Panc1 (cell line): ENCODE measurements at regions not wholly inside any gene's neighbourhood (a gene's known extent, or its start where the extent isn't known, plus 50 kb on each side); places are given as distances from the start of the nearest gene placed in this dataset.

ENCODE experiments used
- ATAC-seq: fragments of 200-7000 bp; cut with Tn5 transposase; 2 replicates; pipeline ENCODE4 v1.9.1; 2020; ENCODE audit warnings: mild to moderate bottlenecking, moderate library complexity
- BruUV-seq: library from RNA; stranded (reverse); fragments of 400-500 nt; replicated peaks from 2 replicates; lab custom pipeline; 2021; lab: Mats Ljungman, UMichigan
- CTCF ChIA-PET: fragments of 300-600 bp; sonication (Branson Sonifier 250); formaldehyde crosslinking; loops from one replicate; lab custom pipeline; 2022; ENCODE audit warnings: antibody characterized with exemption; lab: Charles Lee
- POLR2A ChIA-PET: fragments of 300-600 bp; sonication (Branson Sonifier 250); formaldehyde crosslinking; loops from one replicate; lab custom pipeline; 2022; ENCODE audit warnings: antibody characterized with exemption; lab: Charles Lee
- DNase-seq: peaks from one replicate; pipeline ENCODE4 v3.0.0-alpha.2; 2010; ENCODE audit warnings: low read depth, low spot score
- H3K27ac ChIP-seq: 2 replicates; pipeline ENCODE4 v1.5.1; 2011; ENCODE audit warnings: mild to moderate bottlenecking, low read length, inconsistent platforms
- H3K27me3 ChIP-seq: fragments of 200-500 bp; sonication (Bioruptor generic); 2 replicates; pipeline ENCODE4 v1.6.0; 2014; ENCODE audit warnings: low read length, inconsistent platforms; ENCODE audit not compliant: control insufficient read depth, insufficient read depth
- H3K36me3 ChIP-seq: fragments of 200-500 bp; sonication (Bioruptor generic); 2 replicates; pipeline ENCODE4 v1.5.1; 2014; ENCODE audit warnings: inconsistent platforms, mild to moderate bottlenecking, low read length, moderate library complexity; ENCODE audit not compliant: control insufficient read depth, insufficient read depth
- H3K4me1 ChIP-seq: 2 replicates; pipeline ENCODE4 v1.5.1; 2011; ENCODE audit warnings: inconsistent platforms, mild to moderate bottlenecking, low read length, moderate library complexity; ENCODE audit not compliant: control insufficient read depth, insufficient read depth
- H3K4me3 ChIP-seq, 2 experiments: 2 replicates each; pipeline ENCODE4 v1.5.1; 2011 to 2012; ENCODE audit warnings: low read depth in 2 of 2, low read length in 2 of 2, mild to moderate bottlenecking in 2 of 2, inconsistent platforms in 1 of 2, moderate library complexity in 1 of 2
- H3K9me3 ChIP-seq: fragments of 200-500 bp; sonication (Bioruptor generic); 2 replicates; pipeline ENCODE4 v1.5.1; 2014; ENCODE audit warnings: low read depth, mild to moderate bottlenecking, inconsistent platforms, low read length, moderate library complexity; ENCODE audit not compliant: control insufficient read depth, insufficient read depth
- POLR2AphosphoS5 ChIP-seq: IDR thresholded peaks from 2 replicates; pipeline ENCODE4 v1.6.1; 2012; ENCODE audit warnings: mild to moderate bottlenecking, low read depth, low read length, moderate library complexity
- SIN3A ChIP-seq: IDR thresholded peaks from 2 replicates; pipeline ENCODE4 v1.6.1; 2012; ENCODE audit warnings: low read depth, mild to moderate bottlenecking, low read length, moderate library complexity, borderline replicate concordance; ENCODE audit not compliant: insufficient read depth
- TCF7L2 ChIP-seq: IDR thresholded peaks from 2 replicates; pipeline ENCODE4 v1.6.1; 2011; ENCODE audit warnings: mild to moderate bottlenecking, low read depth, low read length, inconsistent platforms
- in situ Hi-C: cut with HindIII; loops from 2 replicates; pipeline ENCODE4 v1.10.0; 2016; ENCODE audit warnings: low sequenced_read_pairs, low pct_unique_long_range_greater_than_20kb
- intact Hi-C: fragments of 100-400 bp; cut with micrococcal nuclease; formaldehyde crosslinking; loops from one replicate; pipeline ENCODE4 v1.10.0; 2022; ENCODE audit not compliant: unreplicated experiment
- TF ChIP-seq, protein P1 (sequence below), 2 experiments: IDR thresholded peaks; 2 replicates each; pipeline ENCODE4 v1.6.1; 2011 to 2012; ENCODE audit warnings: low read depth in 2 of 2, control low read depth in 1 of 2, low read length in 1 of 2, mild to moderate bottlenecking in 1 of 2, moderate library complexity in 1 of 2; ENCODE audit not compliant: insufficient read depth in 1 of 2
- TF ChIP-seq, protein P2 (sequence below): fragments of 450-650 bp; IDR thresholded peaks from 2 replicates; pipeline ENCODE4 v1.5.1; 2017; ENCODE audit warnings: mild to moderate bottlenecking

DNA sequence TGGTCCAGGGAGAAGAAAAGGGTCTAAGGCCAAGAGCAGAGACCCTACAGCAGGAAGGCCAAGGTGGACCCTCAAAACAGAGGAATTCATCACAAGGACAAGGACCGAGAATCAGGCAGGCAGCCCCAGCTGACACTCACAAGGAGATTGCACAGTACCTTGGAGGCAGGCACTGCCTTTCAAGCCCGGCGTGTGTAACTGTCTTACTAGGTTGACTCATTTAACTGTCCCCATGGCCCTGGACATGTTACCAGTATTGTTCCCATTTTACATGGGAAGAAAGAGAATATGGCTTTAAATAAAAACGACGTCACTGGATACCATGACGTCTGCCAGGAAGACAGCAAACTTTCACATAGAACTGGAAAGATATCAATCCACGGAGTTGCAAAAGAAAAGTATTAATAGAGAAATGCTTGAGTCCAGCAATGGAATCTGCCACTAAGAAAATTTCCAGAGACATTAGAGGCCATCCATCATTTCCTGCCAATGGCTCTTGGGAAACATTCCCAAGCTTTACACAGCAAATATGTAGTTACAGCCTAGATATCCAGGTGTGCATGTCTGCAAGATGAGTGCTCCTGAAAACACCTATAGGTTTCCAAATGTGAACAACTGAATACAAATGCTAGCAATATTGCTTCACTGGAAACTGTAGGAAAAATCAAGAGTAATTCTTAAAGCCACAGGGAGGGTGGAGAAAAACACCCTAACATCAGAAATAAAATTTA is 111.5 kb upstream of the RPS6KA2 start:
- intact Hi-C loops = no loop called here
- peaks cover 2% of the 10 kb centered on the region; the same call in 1 of the 2 replicates for H3K4me1 ChIP-seq
- H3K36me3 ChIP-seq = no peaks in the 10 kb centered on the region
- no peak for TF ChIP-seq POLR2AphosphoS5
- ATAC-seq (no peak), DNase-seq (no peak)
- ChIA-PET CTCF (no interaction called here), POLR2A (no interaction called here)
- in situ Hi-C loops = no loop called here
- no peak overlapping the region for H3K27ac ChIP-seq
- BruUV-seq = no TSS peak
- H3K9me3 ChIP-seq = no peaks in the 10 kb centered on the region
- 0 out of 2 replicates have a peak, but pooled peaks cover 2% of the 10 kb centered on the region for H3K27me3 ChIP-seq
- H3K4me3 ChIP-seq = no peak overlapping the region

DNA sequence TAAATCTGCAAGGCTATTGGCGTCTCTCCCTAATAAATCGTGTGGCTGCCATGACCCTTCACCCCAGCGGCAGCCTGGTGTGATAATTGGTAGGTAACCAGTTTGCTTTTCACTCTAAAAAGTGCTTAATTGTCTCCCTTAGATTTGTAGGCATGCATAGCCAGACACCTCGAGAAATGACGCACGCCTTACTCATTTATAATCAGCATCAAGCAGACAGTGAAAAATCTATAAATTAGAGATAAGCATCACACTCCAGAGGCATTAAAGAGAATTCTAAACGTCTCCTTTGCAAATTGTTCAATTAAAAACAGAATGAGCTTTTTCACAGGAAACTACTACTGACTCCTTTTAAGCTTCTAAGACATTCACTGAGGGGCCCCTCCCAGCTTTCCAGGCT is 110.2 kb upstream of the RPS6KA2 start:
- CTCF ChIA-PET = interaction anchor here (0.5 kb wide), 1 partner anchor 335 kb away, joined by 8 read pairs; no protein-coding TSS in a partner anchor
- H3K4me3 ChIP-seq = no peak overlapping the region
- DNase-seq = no peak

More for the DNA sequence above, 110.2 kb upstream of the RPS6KA2 start:
- Histone ChIP-seq H3K27ac (no peak overlapping the region), H3K9me3 (no peaks in the 10 kb centered on the region), H3K4me1 (peaks cover 2% of the 10 kb centered on the region; the same call in 1 of the 2 replicates), H3K27me3 (0 out of 2 replicates have a peak, but pooled peaks cover 2% of the 10 kb centered on the region), H3K36me3 (no peaks in the 10 kb centered on the region)
- peak; percentile 40 for ATAC-seq
- no peak for TF ChIP-seq TCF7L2
- TF ChIP-seq SIN3A = no peak
- TF ChIP-seq, protein P1, sequence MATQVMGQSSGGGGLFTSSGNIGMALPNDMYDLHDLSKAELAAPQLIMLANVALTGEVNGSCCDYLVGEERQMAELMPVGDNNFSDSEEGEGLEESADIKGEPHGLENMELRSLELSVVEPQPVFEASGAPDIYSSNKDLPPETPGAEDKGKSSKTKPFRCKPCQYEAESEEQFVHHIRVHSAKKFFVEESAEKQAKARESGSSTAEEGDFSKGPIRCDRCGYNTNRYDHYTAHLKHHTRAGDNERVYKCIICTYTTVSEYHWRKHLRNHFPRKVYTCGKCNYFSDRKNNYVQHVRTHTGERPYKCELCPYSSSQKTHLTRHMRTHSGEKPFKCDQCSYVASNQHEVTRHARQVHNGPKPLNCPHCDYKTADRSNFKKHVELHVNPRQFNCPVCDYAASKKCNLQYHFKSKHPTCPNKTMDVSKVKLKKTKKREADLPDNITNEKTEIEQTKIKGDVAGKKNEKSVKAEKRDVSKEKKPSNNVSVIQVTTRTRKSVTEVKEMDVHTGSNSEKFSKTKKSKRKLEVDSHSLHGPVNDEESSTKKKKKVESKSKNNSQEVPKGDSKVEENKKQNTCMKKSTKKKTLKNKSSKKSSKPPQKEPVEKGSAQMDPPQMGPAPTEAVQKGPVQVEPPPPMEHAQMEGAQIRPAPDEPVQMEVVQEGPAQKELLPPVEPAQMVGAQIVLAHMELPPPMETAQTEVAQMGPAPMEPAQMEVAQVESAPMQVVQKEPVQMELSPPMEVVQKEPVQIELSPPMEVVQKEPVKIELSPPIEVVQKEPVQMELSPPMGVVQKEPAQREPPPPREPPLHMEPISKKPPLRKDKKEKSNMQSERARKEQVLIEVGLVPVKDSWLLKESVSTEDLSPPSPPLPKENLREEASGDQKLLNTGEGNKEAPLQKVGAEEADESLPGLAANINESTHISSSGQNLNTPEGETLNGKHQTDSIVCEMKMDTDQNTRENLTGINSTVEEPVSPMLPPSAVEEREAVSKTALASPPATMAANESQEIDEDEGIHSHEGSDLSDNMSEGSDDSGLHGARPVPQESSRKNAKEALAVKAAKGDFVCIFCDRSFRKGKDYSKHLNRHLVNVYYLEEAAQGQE (IDR thresholded peaks at IDR 0.05; ENCODE audit: insufficient read depth in 1 of 2, low read depth in 2 of 2, low read length in 1 of 2) = no peak
- no peak for TF ChIP-seq POLR2AphosphoS5
- TF ChIP-seq, protein P2, sequence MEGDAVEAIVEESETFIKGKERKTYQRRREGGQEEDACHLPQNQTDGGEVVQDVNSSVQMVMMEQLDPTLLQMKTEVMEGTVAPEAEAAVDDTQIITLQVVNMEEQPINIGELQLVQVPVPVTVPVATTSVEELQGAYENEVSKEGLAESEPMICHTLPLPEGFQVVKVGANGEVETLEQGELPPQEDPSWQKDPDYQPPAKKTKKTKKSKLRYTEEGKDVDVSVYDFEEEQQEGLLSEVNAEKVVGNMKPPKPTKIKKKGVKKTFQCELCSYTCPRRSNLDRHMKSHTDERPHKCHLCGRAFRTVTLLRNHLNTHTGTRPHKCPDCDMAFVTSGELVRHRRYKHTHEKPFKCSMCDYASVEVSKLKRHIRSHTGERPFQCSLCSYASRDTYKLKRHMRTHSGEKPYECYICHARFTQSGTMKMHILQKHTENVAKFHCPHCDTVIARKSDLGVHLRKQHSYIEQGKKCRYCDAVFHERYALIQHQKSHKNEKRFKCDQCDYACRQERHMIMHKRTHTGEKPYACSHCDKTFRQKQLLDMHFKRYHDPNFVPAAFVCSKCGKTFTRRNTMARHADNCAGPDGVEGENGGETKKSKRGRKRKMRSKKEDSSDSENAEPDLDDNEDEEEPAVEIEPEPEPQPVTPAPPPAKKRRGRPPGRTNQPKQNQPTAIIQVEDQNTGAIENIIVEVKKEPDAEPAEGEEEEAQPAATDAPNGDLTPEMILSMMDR = no peak
- in situ Hi-C loops (no loop called here), intact Hi-C loops (no loop called here)
- POLR2A ChIA-PET = no interaction called here
- no TSS peak for BruUV-seq
